HG02852 (cell line): ENCODE measurements at regions not wholly inside any gene's neighbourhood (a gene's known extent, or its start where the extent isn't known, plus 50 kb on each side); places are given as distances from the start of the nearest gene placed in this dataset.

Experiments used
- ATAC-seq: cut with Tn5 transposase; IDR thresholded peaks from one replicate; pipeline ENCODE4 v1.9.1; 2021; ENCODE audit warnings: mild to moderate bottlenecking, moderate library complexity; ENCODE audit not compliant: unreplicated experiment

DNA sequence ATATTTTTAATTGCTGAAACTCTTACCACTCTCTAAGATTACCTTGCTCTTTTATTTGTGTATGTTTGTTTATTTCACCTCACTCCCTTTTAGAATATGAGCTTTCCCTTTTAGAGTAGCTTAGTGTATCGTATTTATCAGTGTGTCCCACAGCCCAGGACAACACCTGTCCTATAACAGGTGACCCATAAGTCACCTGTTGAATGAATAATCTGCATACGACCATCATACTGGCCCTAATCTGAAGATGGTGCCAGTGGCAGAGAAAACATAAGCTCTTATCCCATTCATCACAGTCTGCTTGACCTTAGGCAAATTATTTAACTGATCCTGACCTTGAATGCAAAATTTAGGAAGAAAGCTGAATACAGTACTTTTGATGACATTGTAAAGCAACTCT is 254.6 kb upstream of the NR2F2 start:
- ATAC-seq, result no peak

- ATAC-seq, result no peak
These were observed 254.2 kb upstream of the NR2F2 start for GRCh38 chr15:96076350-96076749.

DNA sequence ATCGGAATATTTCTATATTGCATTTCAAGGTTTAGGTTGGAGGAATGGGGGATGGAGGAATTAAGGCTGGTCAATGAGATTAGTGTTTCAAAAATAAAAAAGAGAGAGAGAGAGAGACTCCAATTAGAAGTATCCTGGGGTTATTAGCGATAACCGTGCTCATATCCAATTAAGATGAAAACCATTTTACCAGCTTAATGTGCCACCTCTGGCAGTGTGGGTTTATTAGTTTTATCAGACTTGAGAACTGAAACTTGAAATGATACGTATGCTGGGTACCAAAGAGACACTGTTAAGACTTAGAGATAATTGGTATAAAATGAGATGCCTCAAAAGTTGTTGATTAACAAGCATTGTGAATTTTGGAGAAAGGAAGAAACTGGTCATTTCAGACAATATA is 251.5 kb upstream of the NR2F2 start:
- no peak for ATAC-seq

DNA sequence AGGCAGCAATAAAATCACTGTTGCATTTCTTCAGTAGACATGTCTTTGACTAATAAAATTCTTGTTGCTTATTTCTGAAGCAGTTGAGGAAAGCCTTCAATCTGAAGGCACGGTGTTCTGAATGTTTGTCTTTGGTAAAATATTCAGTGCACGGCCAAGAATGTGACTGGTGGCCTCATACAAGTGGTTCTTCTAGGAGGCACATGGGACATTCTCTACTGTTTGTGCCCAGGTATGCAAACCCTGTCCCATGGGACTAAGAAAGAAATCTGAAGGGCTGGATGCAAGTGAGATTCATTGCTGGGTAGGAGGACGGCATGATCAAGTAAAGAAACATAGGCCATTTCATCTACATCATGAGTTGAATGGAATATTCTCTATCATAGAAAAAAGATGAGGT is 250.6 kb upstream of the NR2F2 start:
- ATAC-seq, result no peak

DNA sequence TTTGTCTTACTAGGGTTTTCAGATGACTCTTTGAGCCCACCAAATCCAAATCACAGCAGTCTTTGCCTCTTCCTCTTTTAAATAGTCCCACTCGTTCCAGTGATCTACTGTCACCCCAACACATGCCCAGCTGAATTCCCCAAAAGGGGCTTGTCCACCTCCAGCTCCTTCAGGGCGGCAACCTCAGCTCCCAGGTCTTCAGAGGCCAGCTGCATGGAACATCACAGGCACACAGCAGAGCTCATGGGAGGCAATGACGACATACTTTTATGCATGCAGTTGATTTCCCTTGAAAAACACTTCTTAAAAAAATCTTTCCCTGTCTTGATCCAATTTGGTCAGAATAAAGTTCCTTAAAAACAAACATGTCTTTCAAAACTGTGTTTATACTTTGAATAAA is 244.3 kb upstream of the NR2F2 start:
- no peak for ATAC-seq

GRCh38 chr15:96087180-96087884 is 243.2 kb upstream of the NR2F2 start:
- ATAC-seq, result no peak

GRCh38 chr15:96088650-96089049 is 241.8 kb upstream of the NR2F2 start:
- ATAC-seq, result no peak

- ATAC-seq, result no peak
These were observed 241.0 kb upstream of the NR2F2 start for GRCh38 chr15:96089405-96090058.

DNA sequence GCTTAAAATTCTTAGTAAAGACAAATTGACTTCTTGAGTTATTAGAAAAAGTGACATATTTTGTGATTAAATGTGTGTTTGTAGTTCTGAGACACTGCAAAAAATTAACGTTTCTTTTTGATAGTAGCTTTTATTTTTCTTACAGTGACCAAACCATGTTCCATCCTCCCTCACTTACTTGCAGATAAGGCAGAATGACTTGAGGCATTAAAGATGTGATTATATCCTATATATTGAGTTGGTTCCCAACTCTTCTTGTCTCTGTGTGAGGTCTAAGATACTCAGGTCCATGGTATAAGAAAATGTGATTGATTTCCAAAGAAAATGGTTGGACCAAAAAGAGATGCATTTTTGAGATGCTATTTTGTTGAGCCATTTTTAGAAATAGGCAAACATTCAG is 238.3 kb upstream of the NR2F2 start:
- no peak for ATAC-seq

DNA sequence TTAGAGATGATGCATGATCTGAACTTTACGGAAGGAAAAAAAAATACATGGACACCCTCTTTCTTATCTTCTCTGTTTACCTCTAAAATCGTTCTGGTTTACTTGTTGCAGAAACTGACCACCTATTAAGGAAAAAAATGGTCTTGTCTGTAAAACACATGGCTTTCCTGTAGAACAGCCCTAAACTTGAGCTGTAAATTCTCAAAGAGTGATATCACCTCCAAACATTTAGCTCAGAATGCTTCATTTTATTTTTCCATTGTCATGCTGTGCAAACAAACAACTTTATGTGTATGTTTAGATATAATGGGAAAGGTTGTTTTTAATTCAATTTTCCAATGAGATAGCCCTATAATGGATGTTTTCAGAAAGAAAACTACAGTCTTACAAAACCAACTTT is 237.4 kb upstream of the NR2F2 start:
- ATAC-seq, result no peak

DNA sequence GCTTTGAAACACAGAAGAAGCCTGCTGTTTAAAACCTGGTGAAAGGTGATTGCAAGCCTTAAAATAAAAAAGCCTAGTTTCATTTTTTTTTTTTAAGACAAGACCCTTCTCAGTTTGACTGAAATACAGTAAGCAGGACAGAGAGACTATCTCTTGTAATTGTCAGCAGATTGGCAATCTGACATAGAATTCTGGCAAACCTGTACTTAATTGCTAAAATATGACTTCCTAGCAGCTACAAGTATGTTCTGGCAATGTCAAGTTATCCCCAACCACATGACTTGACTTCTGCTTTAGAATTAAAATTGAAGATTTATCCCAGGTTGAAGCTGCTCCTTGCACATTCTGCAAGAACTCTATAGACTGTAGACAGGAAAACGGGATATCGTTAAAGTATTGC is 232.8 kb upstream of the NR2F2 start:
- ATAC-seq, result no peak

DNA sequence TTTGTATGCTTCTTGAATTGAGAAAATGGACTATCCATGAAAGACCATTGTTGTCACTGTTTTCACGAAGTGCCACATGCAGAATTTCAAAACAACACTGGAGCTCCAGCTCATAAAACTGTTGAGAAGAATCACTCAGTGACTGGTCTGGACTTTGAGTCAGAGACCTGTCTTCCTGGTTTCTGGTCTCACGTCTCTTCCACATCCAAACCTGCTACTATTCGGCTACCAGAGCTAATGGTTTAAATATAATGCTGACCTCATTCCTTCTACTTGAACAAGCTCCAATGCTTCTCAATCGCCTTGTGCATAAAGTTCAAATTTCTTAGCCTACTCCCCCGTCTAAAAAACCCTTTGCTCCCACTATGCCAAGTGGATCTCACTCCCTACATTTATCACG is 227.9 kb upstream of the NR2F2 start:
- no peak for ATAC-seq

- no peak for ATAC-seq
These were observed 224.3 kb upstream of the NR2F2 start for GRCh38 chr15:96106181-96106580.

DNA sequence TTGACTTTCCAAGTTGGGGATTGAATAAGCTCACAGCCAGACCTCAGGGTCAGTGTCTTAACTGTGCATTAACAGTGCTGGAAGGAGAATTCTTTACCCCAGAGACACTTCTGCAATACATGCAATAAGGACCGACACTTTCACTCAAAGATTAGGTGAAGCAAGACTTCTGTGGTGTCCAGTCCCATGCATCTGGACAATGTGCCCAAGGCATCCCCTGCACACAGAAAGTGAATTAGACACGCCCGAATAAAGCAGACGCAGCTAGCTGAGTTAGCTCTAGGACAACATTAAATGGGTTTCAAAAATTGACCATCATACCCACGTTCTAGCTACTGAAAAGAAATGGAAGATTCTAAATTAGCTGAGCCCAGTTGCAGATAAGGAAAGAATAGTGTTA is 223.9 kb upstream of the NR2F2 start:
- ATAC-seq, result no peak

DNA sequence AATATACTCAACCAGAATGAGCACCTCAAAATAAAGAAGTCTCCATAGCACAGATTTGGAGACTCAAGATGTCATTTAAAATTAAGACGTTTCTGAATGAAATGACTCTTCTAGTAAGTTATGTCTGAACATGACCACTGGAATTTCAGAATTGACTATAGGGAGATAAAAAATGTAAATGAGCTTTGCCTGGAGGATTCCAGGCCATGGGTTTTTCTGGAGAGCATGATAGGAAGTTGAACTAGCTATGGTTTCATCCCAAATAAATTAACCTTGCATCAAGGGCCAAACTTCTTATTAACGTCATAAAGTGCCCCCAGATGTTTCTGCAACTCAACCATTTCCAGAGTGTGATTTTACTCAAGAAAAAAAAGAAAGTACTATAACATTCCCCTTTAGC is 222.6 kb upstream of the NR2F2 start:
- ATAC-seq, result no peak

- no peak for ATAC-seq
These were observed 222.1 kb upstream of the NR2F2 start for GRCh38 chr15:96108405-96108804.

DNA sequence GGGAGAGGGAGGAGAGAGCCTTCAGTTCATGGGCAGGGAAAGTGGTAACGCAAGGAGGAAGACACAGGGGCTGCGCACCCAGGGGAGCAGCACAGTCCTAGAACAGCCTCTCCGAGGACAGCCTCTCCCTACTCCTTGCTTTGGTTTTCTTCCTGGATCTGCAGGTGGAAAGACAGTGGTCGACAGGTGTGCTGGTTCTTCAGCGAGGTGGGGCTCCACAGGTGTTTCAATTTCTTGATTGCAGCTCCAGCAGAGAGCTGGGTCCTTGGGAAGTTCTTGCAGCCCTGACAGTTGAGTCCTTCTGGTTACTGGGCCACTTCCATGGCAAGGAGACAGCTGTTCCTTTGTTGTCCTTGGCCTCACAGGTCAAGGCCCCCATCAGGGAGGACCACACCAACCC is 220.7 kb upstream of the NR2F2 start:
- ATAC-seq, result no peak

GRCh38 chr15:96112018-96112417 is 218.5 kb upstream of the NR2F2 start:
- ATAC-seq, result no peak

DNA sequence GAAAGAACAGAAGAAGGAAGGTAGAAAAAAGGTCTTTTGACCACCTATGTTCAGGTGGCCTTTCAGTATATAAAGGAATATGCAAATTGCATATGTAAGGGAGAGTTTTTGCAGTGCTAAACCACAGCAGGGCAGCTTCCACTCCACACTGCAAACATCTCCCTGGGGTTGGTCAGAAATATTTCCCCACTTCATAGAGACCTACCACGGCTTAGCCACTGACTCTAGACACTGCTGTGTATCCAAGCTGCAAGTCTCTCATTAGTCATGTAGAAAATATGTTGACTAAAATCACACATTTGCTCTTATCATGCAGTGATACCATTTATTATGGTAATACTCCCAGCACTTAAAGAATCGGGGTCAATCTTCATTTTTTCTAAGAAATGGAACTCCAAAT is 214.9 kb upstream of the NR2F2 start:
- ATAC-seq, result peak; percentile 69

DNA sequence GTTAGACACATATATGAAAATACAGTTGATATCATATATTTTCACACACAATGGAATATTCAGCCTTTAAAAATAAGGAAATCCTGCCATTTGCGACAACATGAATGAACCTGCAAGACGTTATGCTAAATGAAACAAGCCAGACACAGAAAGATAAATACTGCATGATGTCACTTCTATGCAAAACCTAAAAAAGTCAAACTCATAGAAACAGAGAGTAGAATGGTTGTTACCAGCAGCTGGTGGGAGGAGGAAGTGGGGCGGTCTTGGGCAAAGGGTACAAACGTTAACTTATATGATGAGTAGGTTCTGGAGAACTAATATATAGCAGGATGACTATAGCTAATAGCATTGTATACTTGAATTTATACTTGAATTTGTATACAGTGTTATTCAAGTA is 213.2 kb upstream of the NR2F2 start:
- no peak for ATAC-seq

DNA sequence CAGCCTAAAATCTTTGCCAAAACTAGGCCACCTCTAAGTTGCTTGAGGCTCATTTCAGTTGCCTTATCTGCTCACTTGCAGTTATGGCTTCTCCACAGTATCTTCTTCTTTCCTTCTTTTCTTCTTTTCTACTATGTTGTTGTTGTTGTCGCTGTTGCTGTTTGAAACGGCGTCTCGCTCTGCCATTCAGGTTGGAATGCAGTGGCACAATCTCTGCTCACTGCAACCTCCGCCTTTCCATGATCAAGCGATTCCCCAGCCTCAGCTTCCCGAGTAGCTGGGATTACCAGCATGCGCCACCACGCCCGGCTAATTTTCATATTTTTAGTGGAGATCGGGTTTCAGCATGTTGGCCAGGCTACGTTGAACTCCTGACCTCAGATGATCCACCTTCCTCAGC is 210.8 kb upstream of the NR2F2 start:
- no peak for ATAC-seq

DNA sequence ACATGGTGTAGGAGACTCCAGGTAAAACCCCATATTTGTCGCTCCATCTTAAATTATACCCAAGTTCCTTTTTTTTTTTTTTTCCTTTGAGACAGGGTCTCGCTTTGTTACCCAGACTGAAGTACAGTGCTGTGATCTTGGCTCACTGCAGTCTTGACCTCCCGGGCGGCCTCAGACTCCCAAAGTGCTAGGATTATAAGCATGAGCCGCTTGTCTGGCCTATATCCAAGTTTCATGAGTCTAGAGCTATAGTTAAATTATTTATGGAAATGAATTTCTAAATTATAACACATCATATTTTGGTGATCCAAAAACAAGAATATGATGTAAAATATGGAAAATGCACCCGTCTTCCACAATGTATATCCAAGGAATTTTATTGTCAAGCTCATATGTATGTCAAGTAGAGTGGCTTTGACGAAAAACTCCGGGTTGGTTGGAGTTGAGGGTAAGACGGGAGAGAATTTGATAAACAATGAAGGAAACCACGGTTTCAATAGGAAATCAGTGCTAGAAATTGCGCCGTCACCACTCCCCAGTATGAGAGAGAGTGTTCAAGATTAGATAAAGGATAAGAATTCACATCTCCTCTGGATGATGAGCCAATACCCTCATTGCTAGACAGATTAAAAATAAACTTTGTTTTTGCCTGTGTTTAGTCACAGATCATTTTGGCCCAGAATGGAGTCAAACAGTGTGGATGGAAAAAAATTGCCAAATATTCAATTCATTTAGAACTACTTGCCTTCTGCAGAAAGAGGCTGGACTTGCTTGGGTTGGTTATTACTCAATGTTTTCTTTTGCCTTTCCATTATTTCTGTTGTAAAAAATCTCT is 209.2 kb upstream of the NR2F2 start:
- ATAC-seq, result no peak
